H1 (cell line): ENCODE measurements at regions not wholly inside any gene's neighbourhood (a gene's known extent, or its start where the extent isn't known, plus 50 kb on each side); places are given as distances from the start of the nearest gene placed in this dataset.

Experiments
- JUND ChIP-seq: IDR thresholded peaks from 2 replicates; pipeline ENCODE4 v1.6.1; 2011; ENCODE audit warnings: mild to moderate bottlenecking, improper control_type of control experiment, low read length
- TBP ChIP-seq: IDR thresholded peaks from 2 replicates; pipeline ENCODE4 v1.6.1; 2011; ENCODE audit warnings: low read depth, low read length, improper control_type of control experiment

- TF ChIP-seq TBP, result no peak
- TF ChIP-seq JUND, result no peak
Measured at GRCh38 chr14:44814196-44814595, 147.6 kb downstream of the KLHL28 start (continued).
